Large intestine (tissue), 3 donors: ENCODE measurements at regions not wholly inside any gene's neighbourhood (a gene's known extent, or its start where the extent isn't known, plus 50 kb on each side); places are given as distances from the start of the nearest gene placed in this dataset.
A peak's percentile ranks its signal among the peaks of the same experiment; 100 is the strongest.

Experiments used
- DNase-seq, 2 donors: peaks; one replicate each; pipeline versions ENCODE4 v3.0.0 to v3.0.0-alpha.2; 2013
- H3K27ac ChIP-seq: one replicate; pipeline ENCODE4 v1.5.1; 2013; ENCODE audit warnings: low read length
- H3K27me3 ChIP-seq: 2 replicates; pipeline ENCODE4 v1.6.1; 2013; ENCODE audit warnings: low read length; ENCODE audit not compliant: control insufficient read depth, insufficient read depth
- H3K36me3 ChIP-seq: 2 replicates; pipeline ENCODE4 v1.6.1; 2013; ENCODE audit warnings: low read length; ENCODE audit not compliant: control insufficient read depth, insufficient read depth
- H3K4me1 ChIP-seq: one replicate; pipeline ENCODE4 v1.6.1; 2013; ENCODE audit warnings: low read length; ENCODE audit not compliant: control insufficient read depth, insufficient read depth
- H3K4me3 ChIP-seq: one replicate; pipeline ENCODE4 v1.5.1; 2013; ENCODE audit warnings: low read length
- H3K9me3 ChIP-seq: one replicate; pipeline ENCODE4 v1.6.1; 2013; ENCODE audit warnings: mild to moderate bottlenecking, low read depth, low read length, moderate library complexity; ENCODE audit not compliant: control insufficient read depth
- WGBS: methylation state at CpG from one replicate; pipeline ENCODE4 v1.1.5; 2013; ENCODE audit warnings: low lambda C conversion rate; ENCODE audit not compliant: insufficient coverage; 5-methylcytosine and 5-hydroxymethylcytosine counted together

DNA sequence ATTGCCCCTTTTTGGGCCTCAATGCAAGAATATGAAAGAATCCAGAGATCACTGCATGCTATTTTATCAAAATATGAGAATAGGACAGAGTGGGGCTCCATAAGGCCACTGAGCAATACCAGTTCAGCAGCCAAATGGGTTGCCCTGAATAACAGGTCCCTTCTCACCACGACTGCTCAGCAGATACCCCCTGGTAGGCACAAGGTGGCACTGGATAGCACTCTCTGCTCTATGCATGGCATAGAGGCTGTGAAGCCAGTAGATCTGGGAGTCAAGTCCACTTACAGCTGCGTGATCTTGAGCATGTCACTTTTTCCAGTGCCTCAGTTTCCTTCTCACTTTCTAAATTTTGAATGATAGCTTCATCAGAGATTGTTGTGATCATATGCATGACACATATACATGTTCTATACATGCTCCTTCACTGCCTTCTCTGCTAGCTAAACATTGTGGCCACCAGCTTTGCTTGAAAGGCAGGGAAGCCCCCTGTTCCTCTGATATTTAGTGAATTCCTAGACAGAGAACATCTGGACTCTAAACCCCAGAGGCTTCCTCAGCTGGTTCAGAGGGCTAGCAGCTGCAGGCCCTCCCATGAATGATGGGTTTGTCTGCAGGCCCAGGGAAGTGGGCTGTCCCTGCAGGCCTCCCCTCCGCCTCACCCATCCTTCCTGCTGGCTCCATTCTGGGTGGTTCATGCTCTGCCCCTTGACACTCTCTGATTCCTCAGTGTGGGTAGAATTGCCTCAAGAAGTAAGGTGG lies 84.9 kb upstream of the ASIC2 start:
- Histone ChIP-seq H3K27me3 (no peaks in the 10 kb centered on the region), H3K36me3 (no peaks in the 10 kb centered on the region), H3K27ac (no peak overlapping the region), H3K9me3 (no peaks in the 10 kb centered on the region), H3K4me3 (no peak overlapping the region), H3K4me1 (peaks cover 22% of the 10 kb centered on the region)
- DNase-seq = no peak
- WGBS = no CpG with 5 or more reads among the region's 3 CpGs

DNA sequence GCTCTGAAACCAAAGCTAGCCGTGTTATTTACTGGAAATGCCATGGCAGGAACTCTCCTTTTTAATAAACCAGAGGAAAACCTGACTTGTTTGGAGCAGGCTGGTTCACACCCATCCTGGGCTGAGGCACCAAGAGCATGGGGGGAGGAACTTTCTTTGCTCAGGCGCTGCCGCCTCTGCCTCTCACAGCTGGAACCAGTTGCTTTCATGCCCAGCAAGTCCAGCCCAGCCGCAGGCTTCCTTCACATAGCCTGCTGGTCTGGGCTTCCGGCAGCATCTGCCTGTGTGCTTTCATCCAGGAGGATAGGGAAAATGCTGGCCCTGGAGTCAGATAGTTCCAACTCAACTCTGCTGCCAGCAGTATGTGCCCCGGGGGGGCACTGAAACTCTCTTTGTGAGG lies 88.1 kb upstream of the ASIC2 start:
- no peaks in the 10 kb centered on the region for H3K27me3 ChIP-seq

DNA sequence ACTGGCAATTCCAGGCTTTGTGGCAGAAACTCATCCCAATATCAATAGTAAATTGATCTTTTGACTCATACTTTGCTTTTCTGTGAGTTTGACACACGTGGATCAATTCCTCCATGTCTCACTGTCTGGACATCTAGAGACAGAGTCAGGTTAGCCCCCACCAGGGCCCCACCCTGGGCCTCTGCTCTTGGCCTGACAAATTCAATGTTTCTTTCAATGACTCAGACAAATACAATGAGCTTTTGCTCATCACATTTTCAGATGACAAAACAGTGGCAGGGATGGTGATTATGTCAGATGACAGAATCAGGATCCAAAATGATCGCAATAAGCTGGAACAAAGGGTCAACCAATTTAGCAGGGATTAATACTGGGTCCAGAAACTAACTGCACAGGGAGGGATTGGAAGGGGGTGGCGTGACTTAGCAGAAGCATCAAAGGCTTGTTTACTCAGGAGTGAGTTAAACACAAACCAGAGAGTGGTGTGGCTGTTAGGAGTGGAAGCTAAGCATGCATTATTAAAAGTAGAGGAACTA lies 90.5 kb upstream of the ASIC2 start:
- 56% methylated on average over 1 of the region's 3 CpGs for WGBS
- Histone ChIP-seq H3K36me3 (no peaks in the 10 kb centered on the region), H3K27ac (no peak overlapping the region), H3K4me1 (peaks cover 21% of the 10 kb centered on the region), H3K4me3 (no peak overlapping the region), H3K9me3 (no peaks in the 10 kb centered on the region), H3K27me3 (no peaks in the 10 kb centered on the region)
- DNase-seq = peak in 1 of 2 donors; percentile 12

More for the DNA sequence above, 88.1 kb upstream of the ASIC2 start:
- Histone ChIP-seq H3K4me1 (peaks cover 25% of the 10 kb centered on the region), H3K9me3 (no peaks in the 10 kb centered on the region), H3K4me3 (no peak overlapping the region), H3K27ac (no peak overlapping the region), H3K36me3 (no peaks in the 10 kb centered on the region)
- DNase-seq = no peak
- whole genome bisulfite sequencing = no CpG with 5 or more reads among the region's 6 CpGs

DNA sequence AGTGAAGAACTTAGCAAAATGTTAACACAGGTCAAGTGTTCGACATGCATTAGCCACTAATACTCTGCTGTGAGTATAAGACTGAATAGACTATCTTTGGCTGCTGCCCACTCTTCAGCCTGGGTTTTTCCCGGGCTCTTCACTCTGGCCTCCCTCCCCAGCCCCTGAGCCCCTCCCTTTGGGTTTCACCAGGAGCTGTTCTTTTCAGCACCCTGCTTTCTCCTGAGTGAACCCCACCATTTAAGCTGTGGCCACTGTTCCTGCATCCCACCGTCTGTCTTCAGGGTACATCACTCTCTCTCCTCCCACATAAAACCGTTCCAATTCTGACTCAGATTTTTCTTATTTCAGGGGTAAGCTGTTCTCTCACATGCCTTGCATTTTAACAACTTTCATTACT lies 92.0 kb upstream of the ASIC2 start:
- WGBS = 60% methylated on average over 1 of the region's 4 CpGs
- H3K27ac ChIP-seq = no peak overlapping the region

DNA sequence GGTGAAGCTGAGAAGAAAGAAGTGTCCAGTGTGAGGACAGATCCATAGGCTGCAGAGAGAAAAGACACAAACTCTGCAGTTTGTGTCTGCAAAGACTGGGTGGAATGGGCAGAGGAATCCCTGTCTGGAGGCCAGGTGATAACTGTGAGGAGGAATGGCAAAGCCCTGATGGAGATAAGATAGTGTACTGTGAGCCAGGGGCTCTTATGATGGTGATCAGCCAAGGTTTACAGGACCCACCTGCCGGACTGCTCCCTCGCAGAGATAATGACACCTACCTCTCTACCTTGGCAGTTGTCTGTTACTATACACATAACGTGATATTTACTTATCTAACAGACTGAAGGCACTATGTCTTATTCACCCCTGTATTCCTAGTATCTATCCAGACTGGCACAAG lies 92.6 kb upstream of the ASIC2 start:
- Histone ChIP-seq H3K27me3 (no peaks in the 10 kb centered on the region), H3K9me3 (no peaks in the 10 kb centered on the region), H3K36me3 (no peaks in the 10 kb centered on the region), H3K27ac (no peak overlapping the region), H3K4me1 (peaks cover 21% of the 10 kb centered on the region), H3K4me3 (no peak overlapping the region)
- no peak for DNase-seq
- WGBS = no CpG with 5 or more reads among the region's 3 CpGs

More for the DNA sequence above, 92.0 kb upstream of the ASIC2 start:
- Histone ChIP-seq H3K36me3 (no peaks in the 10 kb centered on the region), H3K27me3 (no peaks in the 10 kb centered on the region), H3K4me3 (no peak overlapping the region), H3K9me3 (no peaks in the 10 kb centered on the region), H3K4me1 (peaks cover 21% of the 10 kb centered on the region)
- DNase-seq = peak in 1 of 2 donors; percentile 20

DNA sequence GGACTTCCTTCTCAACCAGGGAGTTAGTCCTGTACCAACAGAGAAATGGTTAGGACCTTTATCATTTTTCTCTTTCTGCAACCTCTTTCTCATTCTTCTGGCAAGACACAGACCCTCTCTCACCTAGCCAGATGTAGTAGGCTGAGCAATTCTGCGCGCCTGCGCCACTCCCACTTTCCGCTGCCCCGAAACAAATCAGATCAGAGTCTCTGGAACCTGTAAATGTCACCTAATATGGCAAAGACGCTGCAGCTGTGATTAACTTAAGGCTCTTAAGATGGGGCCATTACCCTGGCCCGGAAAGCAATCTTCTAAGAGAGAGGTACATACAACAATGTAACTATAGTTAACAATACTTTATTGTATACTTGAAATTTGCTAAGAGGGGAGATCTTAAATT lies 94.3 kb upstream of the ASIC2 start:
- Histone ChIP-seq H3K27ac (no peak overlapping the region), H3K4me1 (peaks cover 21% of the 10 kb centered on the region), H3K9me3 (no peaks in the 10 kb centered on the region), H3K36me3 (no peaks in the 10 kb centered on the region), H3K27me3 (no peaks in the 10 kb centered on the region), H3K4me3 (no peak overlapping the region)
- DNase-seq = no peak
- WGBS = 60% methylated on average over 1 of the region's 7 CpGs

DNA sequence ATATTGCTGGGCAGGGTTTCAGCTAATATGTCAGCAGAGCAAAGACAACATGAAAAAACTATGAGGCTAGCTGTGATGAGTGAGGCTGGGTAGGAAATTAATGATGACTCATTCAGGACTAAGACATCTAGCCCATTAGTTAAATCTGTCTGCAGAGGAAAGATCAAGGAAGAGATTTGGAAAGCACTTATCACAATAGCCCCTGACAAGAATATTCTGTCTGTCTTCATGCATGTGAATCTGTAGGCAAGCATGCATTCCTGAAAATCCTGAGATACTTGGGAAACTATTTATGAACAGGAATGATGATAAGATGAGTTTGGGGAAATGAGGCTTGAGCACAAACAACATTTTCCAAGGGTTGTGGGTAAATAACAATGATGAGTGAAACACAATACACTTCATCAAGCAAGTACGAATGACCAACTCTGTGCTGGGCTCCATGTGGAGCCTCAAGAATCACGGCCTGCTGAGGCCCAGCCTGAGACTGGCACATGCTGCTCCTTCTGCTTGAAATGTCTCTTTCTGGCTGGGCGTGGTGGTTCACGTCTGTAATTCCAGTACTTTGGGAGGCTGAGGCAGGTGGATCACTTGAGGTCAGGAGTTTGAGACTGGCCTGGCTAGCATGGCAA lies 96.5 kb upstream of the ASIC2 start:
- Histone ChIP-seq H3K27ac (no peak overlapping the region), H3K4me1 (peaks cover 16% of the 10 kb centered on the region)
- no CpG with 5 or more reads among the region's 4 CpGs for WGBS

DNA sequence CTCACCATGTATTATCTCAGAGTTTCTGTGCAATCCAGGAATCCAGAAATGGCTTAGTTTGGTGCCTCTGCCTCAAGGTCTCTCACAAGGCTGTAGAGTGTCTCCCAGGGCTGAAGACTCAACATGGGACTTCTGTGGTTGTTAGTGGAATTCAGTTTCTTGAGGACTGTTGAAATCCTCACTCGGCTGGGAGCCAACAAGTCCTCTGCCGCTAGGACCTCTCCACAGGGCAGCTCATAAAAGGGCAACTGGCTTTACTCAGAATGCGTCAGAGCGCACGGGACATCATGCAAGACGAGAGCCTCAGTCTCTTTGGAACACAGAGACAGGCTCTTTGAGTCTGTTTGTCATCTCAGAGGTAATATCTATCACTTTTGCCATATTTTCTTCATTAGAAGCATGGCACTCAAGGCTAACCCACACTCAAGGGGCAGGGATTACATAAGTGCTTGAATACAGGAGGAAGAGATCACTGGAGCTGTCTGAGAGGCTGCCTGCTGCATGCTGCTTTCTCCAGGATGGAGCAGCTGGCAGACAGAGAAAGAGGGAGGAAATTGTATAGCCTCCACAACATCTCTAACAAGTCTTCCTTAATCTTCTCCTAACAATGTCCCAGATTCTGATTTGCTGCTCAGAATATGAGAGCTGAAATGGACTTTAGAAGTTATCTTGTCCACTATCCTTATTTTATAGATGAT lies 97.5 kb upstream of the ASIC2 start:
- no peak overlapping the region for H3K27ac ChIP-seq
- WGBS = 60% methylated on average over 1 of the region's 6 CpGs
- H3K27me3 ChIP-seq = no peaks in the 10 kb centered on the region
- H3K4me3 ChIP-seq = no peak overlapping the region
- H3K9me3 ChIP-seq = no peaks in the 10 kb centered on the region
- peaks cover 6% of the 10 kb centered on the region for H3K4me1 ChIP-seq
- H3K36me3 ChIP-seq = no peaks in the 10 kb centered on the region
- DNase-seq = no peak

More for the DNA sequence above, 96.5 kb upstream of the ASIC2 start:
- DNase-seq = no peak
- H3K9me3 ChIP-seq = no peaks in the 10 kb centered on the region
- H3K4me3 ChIP-seq = no peak overlapping the region
- H3K27me3 ChIP-seq = no peaks in the 10 kb centered on the region
- H3K36me3 ChIP-seq = no peaks in the 10 kb centered on the region

DNA sequence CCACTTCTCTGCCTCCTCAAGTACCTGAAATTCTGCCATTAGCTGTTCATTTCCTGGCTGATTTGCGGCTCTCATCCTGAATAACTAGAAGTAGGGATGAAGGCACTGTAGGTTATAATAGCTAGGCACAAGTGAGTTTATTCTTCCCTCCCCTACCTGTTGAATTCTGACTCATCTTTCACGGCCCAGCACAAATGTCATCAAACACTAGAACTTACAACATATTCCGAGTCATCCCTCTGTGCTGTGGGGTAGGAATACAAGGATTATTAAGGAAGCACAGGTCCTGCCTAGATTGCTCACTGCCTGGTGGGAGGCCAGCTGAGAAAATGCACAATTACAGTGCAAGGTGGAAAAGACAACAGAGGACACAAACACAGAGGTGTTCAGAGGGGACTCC lies 103.7 kb upstream of the ASIC2 start:
- 83% methylated on average over 1 of the region's 3 CpGs for WGBS
- H3K4me1 ChIP-seq = no peaks in the 10 kb centered on the region
- no peaks in the 10 kb centered on the region for H3K36me3 ChIP-seq
- DNase-seq = no peak
- no peaks in the 10 kb centered on the region for H3K9me3 ChIP-seq
- H3K27me3 ChIP-seq = no peaks in the 10 kb centered on the region
- no peak overlapping the region for H3K4me3 ChIP-seq
- H3K27ac ChIP-seq = no peak overlapping the region

DNA sequence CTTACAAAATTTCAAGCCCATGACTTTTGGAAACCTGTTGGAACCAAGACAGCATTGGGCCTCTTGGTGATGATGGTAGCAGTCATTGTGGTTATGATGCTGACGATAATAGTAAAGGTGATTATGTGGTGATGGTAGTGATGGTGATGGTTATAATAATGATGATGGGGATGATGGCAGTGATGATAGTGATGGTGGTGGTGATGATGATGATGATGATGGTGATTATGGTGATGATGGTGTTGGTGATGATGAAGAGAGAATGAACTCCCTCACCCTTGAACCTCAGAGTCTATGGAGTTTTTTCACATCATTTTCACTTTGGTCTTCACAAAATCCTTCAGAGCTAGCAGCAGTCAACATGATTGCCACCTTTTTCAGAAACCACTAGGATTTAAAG lies 105.3 kb upstream of the ASIC2 start:
- Histone ChIP-seq H3K36me3 (no peaks in the 10 kb centered on the region), H3K9me3 (no peaks in the 10 kb centered on the region), H3K27me3 (no peaks in the 10 kb centered on the region), H3K4me3 (no peak overlapping the region), H3K4me1 (no peaks in the 10 kb centered on the region), H3K27ac (no peak overlapping the region)
- DNase-seq = no peak
- WGBS = no CpG with 5 or more reads among the region's 1 CpG
